ENCODE measurements at regions not wholly inside any gene's neighbourhood (a gene's known extent, or its start where the extent isn't known, plus 50 kb on each side); places are given as distances from the start of the nearest gene placed in this dataset.

DNA sequence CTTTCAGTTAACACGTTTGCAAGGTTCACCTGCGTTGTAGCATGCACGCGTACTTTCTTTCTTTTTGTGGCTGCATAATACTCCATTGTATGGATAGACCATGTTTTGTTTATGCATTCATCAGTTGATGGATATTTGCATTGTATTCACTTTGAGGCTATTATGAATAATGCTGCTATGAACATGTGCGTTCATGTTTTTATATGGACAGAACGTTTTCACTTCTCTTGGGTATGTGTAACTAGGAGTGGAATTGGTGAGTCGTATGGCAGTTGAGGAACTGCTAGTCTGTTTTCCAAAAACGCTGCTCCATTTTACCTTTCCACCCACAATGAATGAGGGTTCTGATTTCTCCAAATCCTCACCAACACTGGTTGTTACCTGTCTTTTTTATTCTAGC, 244.3 kb downstream of the GLI2 start:
- FAIRE-seq = no peak

GRCh38 chr2:120981443-120981842, 245.8 kb downstream of the GLI2 start:
- FAIRE-seq = no peak

GRCh38 chr2:120982598-120982997, 246.9 kb downstream of the GLI2 start:
- FAIRE-seq = no peak

- no peak for FAIRE-seq
Observed at GRCh38 chr2:120983344-120983743, 247.7 kb downstream of the GLI2 start.

DNA sequence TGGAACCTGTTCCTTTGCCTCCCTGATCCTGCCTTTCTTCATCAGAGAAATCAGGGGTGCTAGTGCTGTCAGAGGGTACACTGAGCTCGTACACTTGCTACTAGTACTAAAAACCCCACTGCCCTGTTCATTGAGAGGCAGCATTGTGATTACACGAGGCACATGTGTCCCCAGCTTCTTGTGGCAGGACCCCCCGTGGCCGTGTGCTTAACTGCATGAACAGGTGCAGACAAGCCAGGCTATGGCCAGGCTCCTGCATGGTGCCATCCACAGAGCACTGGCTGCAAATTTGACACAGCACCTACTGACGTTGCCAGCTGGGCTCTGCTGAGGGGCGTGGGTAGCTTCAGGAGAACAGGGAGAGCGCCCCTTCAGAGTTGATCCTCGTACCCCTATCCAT, 248.4 kb downstream of the GLI2 start:
- no peak for FAIRE-seq

GRCh38 chr2:120984452-120985173, 248.9 kb downstream of the GLI2 start:
- no peak for FAIRE-seq

DNA sequence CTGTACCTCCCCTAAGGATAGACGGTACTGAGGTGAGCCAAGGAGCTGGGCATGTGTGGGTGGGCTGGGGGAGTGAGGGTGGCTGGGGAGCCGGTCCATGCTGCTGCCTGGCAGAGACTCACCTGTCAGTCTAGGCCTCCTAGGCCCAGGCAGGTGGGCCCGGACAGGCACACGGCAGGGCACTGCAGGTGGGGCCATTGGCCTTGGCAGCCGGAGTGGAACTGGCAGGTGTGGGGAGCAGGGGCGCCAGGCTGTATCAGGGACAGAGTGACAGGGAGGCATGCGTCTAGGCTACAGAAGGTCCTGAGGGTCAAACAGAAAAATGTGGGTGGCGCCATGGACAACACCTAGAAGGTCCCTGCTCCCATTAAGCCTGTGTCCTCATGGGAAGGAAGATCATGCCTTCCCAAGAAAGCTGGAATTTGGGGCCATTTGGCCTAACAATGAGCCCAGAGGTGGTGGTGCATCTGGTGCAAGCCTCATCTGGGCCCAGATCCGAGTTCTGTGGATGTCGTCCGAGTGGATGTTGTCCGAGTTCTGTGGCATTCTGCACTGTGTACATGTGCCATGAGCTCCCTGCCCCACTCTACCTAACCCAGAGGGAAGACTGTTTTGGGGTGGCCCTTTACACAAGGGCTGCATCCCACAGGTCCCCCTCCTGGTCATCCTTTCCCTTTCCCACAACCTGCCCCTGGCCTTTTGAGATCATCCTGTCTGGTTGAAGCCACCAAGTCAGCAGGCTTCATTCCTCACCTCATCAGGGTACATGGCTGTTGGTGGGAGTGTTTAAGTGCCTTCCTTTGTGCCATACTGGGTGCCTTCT, 249.7 kb downstream of the GLI2 start:
- no peak for FAIRE-seq

GRCh38 chr2:120985997-120986651, 250.5 kb downstream of the GLI2 start:
- no peak for FAIRE-seq

DNA sequence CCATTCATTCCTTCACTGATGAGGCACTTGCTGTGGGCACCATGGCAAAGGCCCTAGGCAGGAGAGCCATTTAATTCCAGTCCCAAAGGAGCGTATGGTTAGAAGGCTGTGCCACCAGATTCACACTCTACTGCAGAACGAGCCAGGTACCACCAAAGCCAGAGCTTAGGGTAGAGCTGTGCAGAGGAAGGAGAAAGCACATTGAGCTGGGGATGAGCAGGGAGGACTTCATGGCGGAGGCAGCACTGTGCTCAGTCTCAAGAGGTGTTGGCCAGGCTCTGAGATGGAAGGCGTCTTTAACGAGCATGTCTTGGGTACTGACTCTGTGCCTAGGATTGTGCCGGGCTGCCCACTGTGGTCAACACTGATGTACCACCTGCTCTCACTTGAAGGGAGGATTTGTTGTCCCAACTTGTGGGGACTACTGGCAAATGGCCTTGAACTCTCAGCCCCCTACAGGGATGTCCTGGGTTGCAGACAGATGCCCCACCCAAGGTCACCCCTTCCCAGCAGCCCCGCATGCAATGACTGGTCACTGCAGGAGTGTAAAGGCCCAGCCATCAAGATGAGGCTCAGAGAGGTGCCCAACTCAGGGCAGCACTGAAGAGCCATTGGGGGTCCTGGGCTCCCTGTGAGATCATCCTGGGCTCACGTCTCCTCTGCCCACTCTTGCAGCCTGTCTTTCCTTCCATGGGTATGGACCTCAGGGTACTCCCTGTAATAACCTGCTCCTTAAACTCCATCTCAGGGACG, 251.4 kb downstream of the GLI2 start:
- no peak for FAIRE-seq

GRCh38 chr2:120988051-120988699, 252.5 kb downstream of the GLI2 start:
- no peak for FAIRE-seq

DNA sequence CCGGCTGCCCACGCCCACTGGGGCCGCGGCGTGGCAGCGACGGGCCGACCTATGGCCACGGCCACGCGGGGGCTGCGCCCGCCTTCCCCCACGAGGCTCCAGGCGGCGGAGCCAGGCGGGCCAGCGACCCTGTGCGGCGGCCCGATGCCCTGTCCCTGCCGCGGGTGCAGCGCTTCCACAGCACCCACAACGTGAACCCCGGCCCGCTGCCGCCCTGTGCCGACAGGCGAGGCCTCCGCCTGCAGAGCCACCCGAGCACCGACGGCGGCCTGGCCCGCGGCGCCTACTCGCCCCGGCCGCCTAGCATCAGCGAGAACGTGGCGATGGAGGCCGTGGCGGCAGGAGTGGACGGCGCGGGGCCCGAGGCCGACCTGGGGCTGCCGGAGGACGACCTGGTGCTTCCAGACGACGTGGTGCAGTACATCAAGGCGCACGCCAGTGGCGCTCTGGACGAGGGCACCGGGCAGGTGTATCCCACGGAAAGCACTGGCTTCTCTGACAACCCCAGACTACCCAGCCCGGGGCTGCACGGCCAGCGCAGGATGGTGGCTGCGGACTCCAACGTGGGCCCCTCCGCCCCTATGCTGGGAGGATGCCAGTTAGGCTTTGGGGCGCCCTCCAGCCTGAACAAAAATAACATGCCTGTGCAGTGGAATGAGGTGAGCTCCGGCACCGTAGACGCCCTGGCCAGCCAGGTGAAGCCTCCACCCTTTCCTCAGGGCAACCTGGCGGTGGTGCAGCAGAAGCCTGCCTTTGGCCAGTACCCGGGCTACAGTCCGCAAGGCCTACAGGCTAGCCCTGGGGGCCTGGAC, 253.2 kb downstream of the GLI2 start:
- FAIRE-seq = no peak

DNA sequence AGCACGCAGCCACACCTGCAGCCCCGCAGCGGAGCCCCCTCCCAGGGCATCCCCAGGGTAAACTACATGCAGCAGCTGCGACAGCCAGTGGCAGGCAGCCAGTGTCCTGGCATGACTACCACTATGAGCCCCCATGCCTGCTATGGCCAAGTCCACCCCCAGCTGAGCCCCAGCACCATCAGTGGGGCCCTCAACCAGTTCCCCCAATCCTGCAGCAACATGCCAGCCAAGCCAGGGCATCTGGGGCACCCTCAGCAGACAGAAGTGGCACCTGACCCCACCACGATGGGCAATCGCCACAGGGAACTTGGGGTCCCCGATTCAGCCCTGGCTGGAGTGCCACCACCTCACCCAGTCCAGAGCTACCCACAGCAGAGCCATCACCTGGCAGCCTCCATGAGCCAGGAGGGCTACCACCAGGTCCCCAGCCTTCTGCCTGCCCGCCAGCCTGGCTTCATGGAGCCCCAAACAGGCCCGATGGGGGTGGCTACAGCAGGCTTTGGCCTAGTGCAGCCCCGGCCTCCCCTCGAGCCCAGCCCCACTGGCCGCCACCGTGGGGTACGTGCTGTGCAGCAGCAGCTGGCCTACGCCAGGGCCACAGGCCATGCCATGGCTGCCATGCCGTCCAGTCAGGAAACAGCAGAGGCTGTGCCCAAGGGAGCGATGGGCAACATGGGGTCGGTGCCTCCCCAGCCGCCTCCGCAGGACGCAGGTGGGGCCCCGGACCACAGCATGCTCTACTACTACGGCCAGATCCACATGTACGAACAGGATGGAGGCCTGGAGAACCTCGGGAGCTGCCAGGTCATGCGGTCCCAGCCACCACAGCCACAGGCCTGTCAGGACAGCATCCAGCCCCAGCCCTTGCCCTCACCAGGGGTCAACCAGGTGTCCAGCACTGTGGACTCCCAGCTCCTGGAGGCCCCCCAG, 254.1 kb downstream of the GLI2 start:
- no peak for FAIRE-seq

DNA sequence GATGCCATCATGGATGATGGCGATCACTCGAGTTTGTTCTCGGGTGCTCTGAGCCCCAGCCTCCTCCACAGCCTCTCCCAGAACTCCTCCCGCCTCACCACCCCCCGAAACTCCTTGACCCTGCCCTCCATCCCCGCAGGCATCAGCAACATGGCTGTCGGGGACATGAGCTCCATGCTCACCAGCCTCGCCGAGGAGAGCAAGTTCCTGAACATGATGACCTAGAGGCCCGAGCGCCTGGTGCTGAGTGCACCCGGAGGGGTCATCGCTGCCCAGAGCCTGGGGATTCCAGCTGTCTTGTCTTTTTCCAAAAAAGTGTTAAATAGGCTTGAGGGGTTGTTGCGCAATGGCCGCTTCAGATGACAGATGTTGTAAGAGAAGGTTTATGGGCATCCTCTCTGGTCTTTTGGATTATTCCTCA, 254.8 kb downstream of the GLI2 start:
- no peak for FAIRE-seq

DNA sequence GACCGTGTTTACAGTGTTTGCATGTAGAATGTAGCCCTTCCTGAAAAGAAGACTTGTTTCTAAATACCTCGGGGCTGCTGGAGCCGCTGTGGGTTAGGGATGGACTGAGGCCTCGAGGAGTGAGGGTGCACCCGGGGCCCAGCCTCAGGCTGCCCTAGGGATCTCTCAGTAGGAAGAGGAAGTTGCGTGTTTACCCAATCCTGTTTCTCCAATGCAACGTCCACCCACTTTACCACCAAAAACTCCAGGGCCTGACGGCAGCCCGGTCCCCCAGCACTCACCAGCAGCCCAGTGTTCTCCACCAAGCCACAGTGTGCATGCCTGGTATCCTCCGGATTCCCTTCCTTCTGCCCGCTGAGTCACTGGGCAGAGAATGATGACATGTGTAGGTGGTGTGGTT, 255.8 kb downstream of the GLI2 start:
- no peak for FAIRE-seq

- no peak for FAIRE-seq
Observed at GRCh38 chr2:120992791-120993555, 257.3 kb downstream of the GLI2 start.

DNA sequence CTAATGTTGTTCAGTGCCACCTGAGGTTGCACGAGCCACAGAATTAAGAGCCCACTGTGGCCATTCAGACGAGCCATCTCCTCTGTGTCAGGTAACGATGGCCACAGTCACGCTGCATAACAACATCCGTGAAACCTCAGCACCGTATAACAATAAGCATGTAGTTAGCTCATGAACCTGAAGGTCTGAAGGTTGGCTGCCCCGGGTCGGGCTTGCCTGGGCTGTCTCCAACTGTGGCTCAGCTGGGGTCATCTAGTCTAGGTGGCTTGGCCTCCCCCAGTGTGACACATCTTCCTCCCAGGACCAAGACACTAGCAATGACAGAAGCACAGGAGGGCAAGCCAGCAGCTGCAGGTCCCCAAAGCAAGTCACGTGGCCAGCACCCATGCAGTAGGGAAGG, 258.0 kb downstream of the GLI2 start:
- FAIRE-seq = no peak

DNA sequence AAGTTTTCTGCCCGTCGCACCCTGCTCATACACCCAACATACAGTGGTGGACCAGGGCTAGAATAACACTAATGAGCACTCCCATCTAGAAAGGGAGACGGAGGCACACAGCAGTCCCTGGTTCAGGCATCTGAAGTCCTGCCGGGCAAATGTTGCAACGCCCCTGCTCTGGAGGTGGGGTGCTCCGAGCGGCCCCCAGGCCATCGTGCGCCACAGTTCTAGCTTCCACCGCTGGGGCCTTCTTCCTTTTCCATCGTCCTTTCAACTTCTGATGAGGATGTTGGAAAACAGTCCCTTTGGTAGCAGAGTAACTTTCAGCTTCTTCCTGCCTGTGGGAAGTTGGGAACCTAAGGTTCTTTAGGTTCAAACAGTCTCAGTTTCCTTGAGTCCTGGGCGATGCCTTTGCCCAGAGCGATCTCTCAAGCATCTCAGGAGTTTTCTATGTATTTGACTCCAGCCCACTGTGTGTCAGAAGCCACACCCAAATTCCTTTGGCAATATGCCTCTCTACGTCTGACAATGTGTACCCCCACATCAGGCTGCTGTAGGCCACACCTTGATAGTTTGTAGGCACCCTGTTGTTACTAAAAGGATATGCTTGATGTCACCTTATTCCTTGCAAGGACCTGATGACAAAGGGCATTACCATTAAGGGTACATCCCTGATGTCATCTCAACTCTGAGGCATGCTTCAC, 258.8 kb downstream of the GLI2 start:
- FAIRE-seq = no peak

- no peak for FAIRE-seq
Observed at GRCh38 chr2:120995152-120995551, 259.5 kb downstream of the GLI2 start.

DNA sequence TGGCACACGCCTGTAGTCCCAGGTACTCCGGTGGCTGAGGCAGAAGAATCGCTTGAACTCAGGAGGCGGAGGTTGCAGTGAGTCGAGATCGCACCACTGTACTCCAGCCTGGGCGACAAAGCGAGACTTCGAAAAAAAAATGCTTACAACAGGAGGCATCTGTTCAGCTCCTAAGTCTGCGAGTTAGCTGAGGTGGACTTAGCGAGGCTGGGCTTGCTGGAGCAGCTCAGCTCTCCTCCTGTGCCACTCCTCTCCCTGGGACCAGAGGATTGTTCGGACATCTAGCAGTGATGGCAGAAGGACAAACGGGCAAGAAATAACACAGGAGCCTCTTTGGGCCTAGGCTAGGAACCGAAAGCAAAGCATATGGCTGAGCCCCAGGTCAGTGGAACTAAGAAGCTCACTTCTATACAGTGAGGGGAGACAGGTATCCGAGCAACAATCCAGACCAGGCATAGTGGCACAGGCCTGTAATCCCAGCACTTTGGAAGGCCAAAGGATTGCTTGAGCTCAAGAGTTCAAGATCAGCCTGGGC, 260.1 kb downstream of the GLI2 start:
- no peak for FAIRE-seq
